Amniotic stem cell (primary cell): ENCODE measurements at regions not wholly inside any gene's neighbourhood (a gene's known extent, or its start where the extent isn't known, plus 50 kb on each side); places are given as distances from the start of the nearest gene placed in this dataset.
"Not testable (repeated sequence)": the region's sequence is repeated elsewhere in the genome, so short reads cannot be mapped to it uniquely, and the experiment has no call there.

Source experiments
- DNase-seq: peaks from one replicate; lab custom pipeline; 2025; lab: John Stamatoyannopoulos, UW

GRCh38 chr3:102036472-102036871 lies 187.2 kb downstream of the NFKBIZ start:
- DNase-seq = no peak

- DNase-seq = no peak
Measured at GRCh38 chr3:102037209-102037608, 187.9 kb downstream of the NFKBIZ start.

- DNase-seq = no peak
Measured at GRCh38 chr3:102037791-102038190, 188.5 kb downstream of the NFKBIZ start.

GRCh38 chr3:102038477-102039142 lies 189.3 kb downstream of the NFKBIZ start:
- DNase-seq = no peak

- DNase-seq = not testable (repeated sequence)
Measured at GRCh38 chr3:102040144-102040543, 190.8 kb downstream of the NFKBIZ start.

- DNase-seq = no peak
Measured at GRCh38 chr3:102053375-102053989, 204.2 kb downstream of the NFKBIZ start.

- DNase-seq = no peak
Measured at GRCh38 chr3:102054543-102055080, 205.3 kb downstream of the NFKBIZ start.

GRCh38 chr3:102057781-102058421 lies 208.6 kb downstream of the NFKBIZ start:
- DNase-seq = no peak

- no peak for DNase-seq
Measured at GRCh38 chr3:102059145-102059943, 210.0 kb downstream of the NFKBIZ start.

- no peak for DNase-seq
Measured at GRCh38 chr3:102060814-102061213, 211.5 kb downstream of the NFKBIZ start.

GRCh38 chr3:102063572-102063971 lies 214.3 kb downstream of the NFKBIZ start:
- no peak for DNase-seq

- DNase-seq = no peak
Measured at GRCh38 chr3:102066470-102066869, 217.2 kb downstream of the NFKBIZ start.

- no peak for DNase-seq
Measured at GRCh38 chr3:102068327-102068726, 219.0 kb downstream of the NFKBIZ start.

GRCh38 chr3:102068736-102069135 lies 219.4 kb downstream of the NFKBIZ start:
- no peak for DNase-seq

GRCh38 chr3:102069211-102069662 lies 219.9 kb downstream of the NFKBIZ start:
- DNase-seq = no peak

- no peak for DNase-seq
Measured at GRCh38 chr3:102074946-102075345, 225.6 kb downstream of the NFKBIZ start.

GRCh38 chr3:102078401-102078800 lies 229.1 kb downstream of the NFKBIZ start:
- DNase-seq = no peak

- DNase-seq = no peak
Measured at GRCh38 chr3:102078854-102079808, 229.8 kb downstream of the NFKBIZ start.

- no peak for DNase-seq
Measured at GRCh38 chr3:102079809-102080197, 230.5 kb downstream of the NFKBIZ start.

GRCh38 chr3:102081572-102082289 lies 232.4 kb downstream of the NFKBIZ start:
- no peak for DNase-seq
